Activated naive CD4-positive, alpha-beta T cell treated with anti-CD3 and anti-CD28 coated beads, Interleukin-2, amount 50 U/mL, for 72 hours (primary cell): ENCODE measurements at regions not wholly inside any gene's neighbourhood (a gene's known extent, or its start where the extent isn't known, plus 50 kb on each side); places are given as distances from the start of the nearest gene placed in this dataset.
A peak's percentile ranks its signal among the peaks of the same experiment; 100 is the strongest.

Source experiments
- ATAC-seq, 2 donors: fragments of 150-1000 bp; cut with Tn5 transposase; 2 replicates each; pipeline ENCODE4 v1.10.0; 2021; ENCODE audit warnings: mild to moderate bottlenecking in 2 of 2, moderate library complexity in 2 of 2
- DNase-seq, 2 donors: peaks; one replicate each; pipeline ENCODE4 v3.0.0; 2021 to 2022; ENCODE audit warnings: low spot score in 2 of 2
- H3K27ac Mint-ChIP-seq, 2 donors: one replicate each; pipeline ENCODE4 v1.8.0; 2022; ENCODE audit warnings: mild to moderate bottlenecking in 2 of 2, mixed read lengths in 2 of 2
- H3K36me3 Mint-ChIP-seq, 2 donors: one replicate each; pipeline ENCODE4 v1.8.0; 2022; ENCODE audit warnings: mixed read lengths in 2 of 2
- H3K9me3 Mint-ChIP-seq, 2 donors: one replicate each; pipeline ENCODE4 v1.8.0; 2022; ENCODE audit warnings: mixed read lengths in 2 of 2

GRCh38 chr15:93278783-93279182 lies 189.8 kb upstream of the RGMA start:
- Mint-ChIP-seq H3K27ac (no peak overlapping the region), H3K9me3 (no peaks in the 10 kb centered on the region), H3K36me3 (no peaks in the 10 kb centered on the region)
- DNase-seq, result no peak
- no peak for ATAC-seq

GRCh38 chr15:93278006-93278405 lies 189.0 kb upstream of the RGMA start:
- no peaks in the 10 kb centered on the region for H3K36me3 Mint-ChIP-seq
- no peaks in the 10 kb centered on the region for H3K9me3 Mint-ChIP-seq
- no peak for ATAC-seq
- H3K27ac Mint-ChIP-seq, result no peak overlapping the region
- DNase-seq, result no peak

- H3K27ac Mint-ChIP-seq, result no peak overlapping the region
- peaks cover 10 to 11% of the 10 kb centered on the region in 2 donors for H3K36me3 Mint-ChIP-seq
- no peak for DNase-seq
- ATAC-seq, result no peak
- peaks cover 10 to 17% of the 10 kb centered on the region in 2 donors for H3K9me3 Mint-ChIP-seq
Observed at GRCh38 chr15:93274257-93274656, 185.2 kb upstream of the RGMA start.

- peak overlapping the region in 1 of 2 donors; percentile 20 for H3K27ac Mint-ChIP-seq
- no peak for DNase-seq
- H3K9me3 Mint-ChIP-seq, result peaks cover 10 to 17% of the 10 kb centered on the region in 2 donors
- ATAC-seq, result no peak
- peaks cover 10 to 11% of the 10 kb centered on the region in 2 donors for H3K36me3 Mint-ChIP-seq
Observed at GRCh38 chr15:93271871-93272270, 182.9 kb upstream of the RGMA start.

GRCh38 chr15:93270937-93271467 lies 182.0 kb upstream of the RGMA start:
- ATAC-seq (no peak), DNase-seq (no peak)
- H3K27ac Mint-ChIP-seq, result no peak overlapping the region
- peaks cover 10 to 11% of the 10 kb centered on the region in 2 donors for H3K36me3 Mint-ChIP-seq
- H3K9me3 Mint-ChIP-seq, result peaks cover 10 to 17% of the 10 kb centered on the region in 2 donors

- Mint-ChIP-seq H3K27ac (no peak overlapping the region), H3K9me3 (peaks cover 10 to 17% of the 10 kb centered on the region in 2 donors), H3K36me3 (peaks cover 10 to 11% of the 10 kb centered on the region in 2 donors)
- DNase-seq (no peak), ATAC-seq (no peak)
Observed at GRCh38 chr15:93268066-93268465, 179.1 kb upstream of the RGMA start.

DNA sequence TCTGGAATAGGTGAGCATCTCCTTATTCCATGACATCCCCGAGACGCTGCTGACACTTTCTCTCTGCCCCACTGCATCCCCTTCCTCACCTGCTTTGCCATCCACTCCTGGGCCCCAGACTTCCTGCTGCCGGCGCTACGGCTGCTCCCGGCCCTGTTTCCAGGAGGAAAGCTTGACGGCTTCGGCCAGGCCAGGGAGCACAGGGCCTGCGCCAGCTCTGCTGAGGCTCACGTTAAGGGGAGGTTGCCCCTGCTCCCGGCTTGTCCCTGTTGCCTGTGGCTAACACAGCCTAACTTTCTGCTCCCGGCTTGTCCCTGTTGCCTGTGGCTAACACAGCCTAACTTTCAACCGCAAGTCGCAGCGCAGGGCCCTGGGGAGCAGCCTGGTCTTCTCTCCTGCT lies 177.3 kb upstream of the RGMA start:
- Mint-ChIP-seq H3K27ac (no peak overlapping the region), H3K36me3 (peaks cover 2 to 3% of the 10 kb centered on the region in 2 donors), H3K9me3 (peaks cover 3 to 9% of the 10 kb centered on the region in 2 donors)
- DNase-seq (no peak), ATAC-seq (no peak)

DNA sequence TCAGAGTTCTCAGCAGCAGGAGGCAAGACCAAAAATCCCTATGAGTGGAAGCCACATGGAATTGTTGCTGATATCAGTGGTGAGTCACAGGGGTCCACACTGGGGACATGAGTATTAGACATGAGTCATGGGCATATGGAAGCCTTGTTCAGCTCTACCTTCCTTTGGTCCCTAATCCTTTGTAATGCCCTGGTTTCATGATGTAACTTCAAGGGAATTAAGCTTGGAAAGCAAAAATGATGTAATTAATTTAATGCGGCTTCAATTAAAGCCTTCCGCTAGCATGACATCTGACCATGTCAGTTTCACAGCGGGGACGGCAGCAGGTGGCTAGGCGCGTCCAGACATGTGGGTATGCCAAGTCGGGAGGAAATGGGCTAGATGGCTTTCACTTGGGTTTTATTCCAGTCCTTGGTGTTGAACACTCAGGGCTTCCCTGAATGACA lies 176.1 kb upstream of the RGMA start:
- Mint-ChIP-seq H3K9me3 (peaks cover 0 to 6% of the 10 kb centered on the region in 2 donors), H3K36me3 (no peaks in the 10 kb centered on the region), H3K27ac (no peak overlapping the region)
- no peak for ATAC-seq
- no peak for DNase-seq

DNA sequence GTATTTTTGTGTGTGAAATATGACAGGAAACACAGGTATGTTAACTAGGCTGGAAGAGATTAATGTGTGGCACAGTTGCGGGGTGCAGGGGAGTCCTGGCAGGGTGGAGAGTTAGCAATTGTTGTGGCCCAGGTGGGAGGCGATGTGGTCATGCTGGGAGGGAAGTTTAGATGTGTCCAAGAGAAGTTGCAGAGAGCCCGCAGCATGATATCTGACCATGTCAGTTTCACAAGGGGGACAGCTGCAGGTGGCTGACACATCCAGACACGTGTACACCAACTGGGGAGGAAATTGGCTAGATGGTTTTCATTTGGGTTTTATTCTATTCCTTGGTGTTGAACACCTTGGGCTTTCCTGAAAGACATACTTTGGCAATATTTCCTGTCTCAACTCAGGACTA lies 172.8 kb upstream of the RGMA start:
- DNase-seq, result no peak
- no peak overlapping the region for H3K27ac Mint-ChIP-seq
- no peaks in the 10 kb centered on the region for H3K9me3 Mint-ChIP-seq
- no peaks in the 10 kb centered on the region for H3K36me3 Mint-ChIP-seq
- no peak for ATAC-seq

- Mint-ChIP-seq H3K9me3 (no peaks in the 10 kb centered on the region), H3K36me3 (no peaks in the 10 kb centered on the region), H3K27ac (no peak overlapping the region)
- ATAC-seq, result no peak
- DNase-seq, result no peak
Observed at GRCh38 chr15:93257920-93258319, 168.9 kb upstream of the RGMA start.

DNA sequence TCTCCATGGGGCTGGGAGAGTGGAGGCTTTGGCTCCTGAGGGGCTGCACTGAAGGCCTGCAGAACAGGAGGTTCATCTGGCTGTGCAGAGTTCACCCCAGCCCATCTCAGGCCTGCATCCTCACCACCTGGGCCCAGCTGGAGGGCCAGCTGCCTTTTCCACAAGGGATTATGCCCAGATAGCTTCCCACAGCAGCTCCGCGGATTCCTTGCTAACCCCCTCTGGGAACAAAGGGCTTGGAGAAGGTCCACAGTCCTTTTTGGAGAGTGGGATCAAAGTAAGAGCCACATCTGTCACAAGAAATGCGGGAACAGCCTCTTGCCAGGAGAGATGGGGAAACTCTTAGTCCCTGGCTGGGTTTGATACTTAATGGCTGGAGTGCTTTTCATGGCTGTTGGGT lies 164.7 kb upstream of the RGMA start:
- Mint-ChIP-seq H3K36me3 (no peaks in the 10 kb centered on the region), H3K27ac (no peak overlapping the region), H3K9me3 (no peaks in the 10 kb centered on the region)
- no peak for ATAC-seq
- DNase-seq, result no peak

- Mint-ChIP-seq H3K9me3 (no peaks in the 10 kb centered on the region), H3K27ac (no peak overlapping the region), H3K36me3 (no peaks in the 10 kb centered on the region)
- ATAC-seq, result no peak
- no peak for DNase-seq
Observed at GRCh38 chr15:93252780-93253179, 163.8 kb upstream of the RGMA start.

DNA sequence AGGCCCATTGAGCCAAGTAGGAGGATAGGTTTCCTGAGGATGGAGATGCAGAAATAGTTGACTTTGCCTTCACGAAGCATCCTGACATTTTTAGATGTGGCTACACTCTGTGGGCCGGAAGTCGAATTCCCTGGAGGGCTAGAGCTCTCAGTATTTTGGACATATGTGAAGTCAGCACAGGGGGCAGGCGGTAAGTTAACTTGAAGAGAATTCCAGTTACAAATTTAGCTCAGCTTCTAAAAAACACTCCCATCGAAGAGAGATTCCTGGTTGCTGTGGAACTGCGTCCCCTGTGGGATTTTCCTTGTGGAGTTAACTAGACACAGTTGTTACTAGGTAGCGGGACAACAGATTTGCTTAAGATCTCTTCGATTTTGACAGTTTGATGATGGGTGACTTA lies 161.9 kb upstream of the RGMA start:
- Mint-ChIP-seq H3K27ac (no peak overlapping the region), H3K36me3 (no peaks in the 10 kb centered on the region), H3K9me3 (no peaks in the 10 kb centered on the region)
- DNase-seq, result no peak
- no peak for ATAC-seq

GRCh38 chr15:93250209-93250608 lies 161.2 kb upstream of the RGMA start:
- no peaks in the 10 kb centered on the region for H3K36me3 Mint-ChIP-seq
- no peaks in the 10 kb centered on the region for H3K9me3 Mint-ChIP-seq
- DNase-seq (no peak), ATAC-seq (no peak)
- H3K27ac Mint-ChIP-seq, result no peak overlapping the region

DNA sequence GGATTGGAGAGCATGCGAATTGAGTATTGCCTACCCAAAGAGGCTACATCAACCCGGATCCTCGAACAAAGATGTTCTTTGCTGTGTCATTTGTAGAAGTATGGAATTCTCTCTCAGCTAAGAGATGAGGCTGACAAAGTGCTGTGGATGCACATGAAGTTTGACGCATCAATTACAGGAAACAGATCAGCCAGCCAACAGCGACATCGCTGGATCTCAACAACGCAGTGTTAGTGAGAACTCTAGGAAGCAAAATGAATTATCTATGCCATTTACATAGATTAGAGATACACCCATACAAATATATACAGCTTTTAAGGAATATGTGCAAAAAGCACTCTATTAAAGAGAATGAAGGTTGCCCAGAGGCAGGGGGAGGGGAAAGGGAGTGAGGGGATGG lies 160.6 kb upstream of the RGMA start:
- Mint-ChIP-seq H3K27ac (no peak overlapping the region), H3K36me3 (no peaks in the 10 kb centered on the region), H3K9me3 (no peaks in the 10 kb centered on the region)
- DNase-seq (no peak), ATAC-seq (no peak)

GRCh38 chr15:93247466-93248121 lies 158.6 kb upstream of the RGMA start:
- no peaks in the 10 kb centered on the region for H3K36me3 Mint-ChIP-seq
- H3K9me3 Mint-ChIP-seq, result no peaks in the 10 kb centered on the region
- ATAC-seq (peak in 1 of 2 donors; percentile 41), DNase-seq (no peak)
- no peak overlapping the region for H3K27ac Mint-ChIP-seq

DNA sequence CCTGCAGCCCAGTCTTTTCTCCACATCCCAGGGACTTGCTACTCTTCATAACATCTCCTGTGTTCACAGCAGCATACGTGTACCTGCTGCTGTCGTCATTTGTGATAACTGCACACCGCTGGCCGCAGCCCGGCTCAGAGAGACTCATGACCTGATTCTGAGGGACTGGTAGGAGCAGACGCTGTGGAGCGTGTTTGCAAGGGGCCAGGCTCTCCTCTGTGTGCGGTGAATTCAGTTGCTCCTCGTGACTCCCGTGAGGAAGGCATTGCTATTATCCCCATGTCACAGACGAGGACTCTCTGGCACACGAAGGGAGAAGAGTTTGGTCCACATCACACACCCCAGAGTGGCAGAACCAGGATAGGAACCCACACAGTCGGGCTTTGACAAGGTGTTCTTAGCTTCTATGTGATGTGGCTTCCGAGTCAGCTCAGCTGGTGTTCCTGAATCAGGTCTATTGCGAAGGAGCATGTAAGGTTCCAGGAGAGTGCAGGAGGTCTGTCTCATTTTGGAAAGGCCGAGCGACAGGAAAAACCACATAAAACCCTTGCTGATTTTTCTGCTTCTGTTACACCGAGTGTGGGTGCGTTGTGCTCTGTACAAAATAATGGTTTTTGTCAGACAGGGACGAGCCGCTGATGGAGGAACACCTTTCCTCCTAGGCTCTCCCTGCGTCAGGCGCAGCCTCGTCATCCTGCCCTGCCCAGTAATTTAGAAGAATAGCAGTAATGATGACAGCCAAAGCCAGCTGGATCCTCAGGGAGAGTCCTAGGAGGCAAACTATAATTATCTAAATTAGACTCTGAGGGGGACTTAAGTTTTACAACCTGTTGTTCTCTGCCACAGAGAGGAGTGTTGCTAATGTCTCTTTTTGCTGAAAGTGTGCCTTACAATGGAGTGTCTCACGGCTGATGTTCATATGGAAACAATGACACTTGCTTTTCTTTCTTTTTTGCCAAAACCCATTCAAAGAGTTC lies 157.5 kb upstream of the RGMA start:
- Mint-ChIP-seq H3K9me3 (no peaks in the 10 kb centered on the region), H3K36me3 (no peaks in the 10 kb centered on the region), H3K27ac (no peak overlapping the region)
- DNase-seq (no peak), ATAC-seq (no peak)
